GM12891 (cell line): ENCODE measurements at regions not wholly inside any gene's neighbourhood (a gene's known extent, or its start where the extent isn't known, plus 50 kb on each side); places are given as distances from the start of the nearest gene placed in this dataset.
"Not testable (repeated sequence)": the region's sequence is repeated elsewhere in the genome, so short reads cannot be mapped to it uniquely, and the experiment has no call there.

ENCODE experiments used
- PAX5 ChIP-seq: IDR thresholded peaks from 2 replicates; pipeline ENCODE4 v1.6.1; 2011; ENCODE audit warnings: low read length, moderate library complexity, mild to moderate bottlenecking; ENCODE audit not compliant: insufficient read depth, severe bottlenecking
- POLR2A ChIP-seq: IDR thresholded peaks from 2 replicates; pipeline ENCODE4 v1.6.1; 2011; ENCODE audit warnings: low read depth, low read length, control low read depth
- POLR2AphosphoS5 ChIP-seq: IDR thresholded peaks from 2 replicates; pipeline ENCODE4 v1.6.1; 2011; ENCODE audit warnings: low read depth, low read length, control low read depth
- POU2F2 ChIP-seq: IDR thresholded peaks from 2 replicates; pipeline ENCODE4 v1.6.1; 2011; ENCODE audit warnings: low read depth, mild to moderate bottlenecking, control low read depth, low read length, moderate library complexity
- SPI1 ChIP-seq: IDR thresholded peaks from 2 replicates; pipeline ENCODE4 v1.6.1; 2011; ENCODE audit warnings: low read depth, low read length, control low read depth
- TAF1 ChIP-seq: IDR thresholded peaks from 2 replicates; pipeline ENCODE4 v1.6.1; 2011; ENCODE audit warnings: low read depth, low read length, control low read depth

DNA sequence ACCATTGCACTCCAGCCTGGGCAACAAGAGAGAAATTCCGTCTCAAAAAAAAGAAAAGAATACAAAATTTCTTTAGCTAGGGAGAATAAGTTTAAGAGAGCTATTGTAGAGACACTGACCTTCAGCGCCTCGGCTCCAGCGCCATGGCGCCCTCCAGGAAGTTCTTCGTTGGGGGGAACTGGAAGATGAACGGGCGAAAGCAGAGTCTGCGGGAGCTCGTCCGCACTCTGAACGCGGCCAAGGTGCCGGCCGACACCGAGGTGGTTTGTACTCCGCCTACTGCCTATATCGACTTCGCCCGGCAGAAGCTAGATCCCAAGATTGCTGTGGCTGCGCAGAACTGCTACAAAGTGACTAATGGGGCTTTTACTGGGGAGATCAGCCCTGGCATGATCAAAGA is 167.6 kb upstream of the ST6GALNAC5 start:
- TF ChIP-seq POLR2AphosphoS5, TAF1, POLR2A, SPI1, PAX5, POU2F2: not testable (repeated sequence)
